Parathyroid adenoma (tissue), 2 donors: ENCODE measurements at regions not wholly inside any gene's neighbourhood (a gene's known extent, or its start where the extent isn't known, plus 50 kb on each side); places are given as distances from the start of the nearest gene placed in this dataset.

Experiments used
- H2AFZ ChIP-seq: fragments of 300-600 bp; sonication (generic); one replicate; pipeline ENCODE4 v1.7.0; 2017; ENCODE audit warnings: antibody characterized with exemption, mild to moderate bottlenecking
- H3K27ac ChIP-seq: fragments of 300-600 bp; sonication (generic); one replicate; pipeline ENCODE4 v1.7.0; 2017
- H3K27me3 ChIP-seq: fragments of 300-600 bp; sonication (generic); one replicate; pipeline ENCODE4 v1.7.0; 2017; ENCODE audit warnings: low read length; ENCODE audit not compliant: control insufficient read depth, insufficient read depth
- H3K36me3 ChIP-seq: fragments of 300-600 bp; sonication (generic); one replicate; pipeline ENCODE4 v1.7.0; 2017; ENCODE audit warnings: low read length; ENCODE audit not compliant: control insufficient read depth, insufficient read depth
- H3K4me1 ChIP-seq: fragments of 300-600 bp; sonication (generic); one replicate; pipeline ENCODE4 v1.7.0; 2017; ENCODE audit warnings: control low read depth
- H3K4me2 ChIP-seq: fragments of 300-600 bp; sonication (generic); one replicate; pipeline ENCODE4 v1.7.0; 2017; ENCODE audit warnings: low read length
- H3K4me3 ChIP-seq: fragments of 300-600 bp; sonication (generic); one replicate; pipeline ENCODE4 v1.7.0; 2017; ENCODE audit warnings: low read depth, low read length
- H3K79me2 ChIP-seq: fragments of 300-600 bp; sonication (generic); one replicate; pipeline ENCODE4 v1.7.0; 2017; ENCODE audit warnings: control low read depth
- H3K9ac ChIP-seq: fragments of 300-600 bp; sonication (generic); one replicate; pipeline ENCODE4 v1.7.0; 2017; ENCODE audit warnings: mild to moderate bottlenecking
- H3K9me3 ChIP-seq: fragments of 300-600 bp; sonication (generic); one replicate; pipeline ENCODE4 v1.7.0; 2017; ENCODE audit warnings: low read length; ENCODE audit not compliant: control insufficient read depth
- TF ChIP-seq, protein P1 (sequence below): fragments of 300-600 bp; sonication (generic); IDR thresholded peaks from one replicate; pipeline ENCODE4 v1.7.0; 2017; ENCODE audit warnings: antibody characterized with exemption, mild to moderate bottlenecking
- donor health status: primary hyperparathyroidism.

GRCh38 chr20:24089576-24089975 lies 101.0 kb upstream of the GGTLC1 start:
- Histone ChIP-seq H3K9me3 (no peaks in the 10 kb centered on the region), H3K4me2 (no peak overlapping the region), H3K27ac (no peak overlapping the region), H3K4me1 (no peaks in the 10 kb centered on the region), H2AFZ (no peak overlapping the region), H3K36me3 (no peaks in the 10 kb centered on the region), H3K27me3 (no peaks in the 10 kb centered on the region), H3K9ac (no peak overlapping the region), H3K4me3 (no peak overlapping the region), H3K79me2 (no peaks in the 10 kb centered on the region)
- TF ChIP-seq, protein P1, sequence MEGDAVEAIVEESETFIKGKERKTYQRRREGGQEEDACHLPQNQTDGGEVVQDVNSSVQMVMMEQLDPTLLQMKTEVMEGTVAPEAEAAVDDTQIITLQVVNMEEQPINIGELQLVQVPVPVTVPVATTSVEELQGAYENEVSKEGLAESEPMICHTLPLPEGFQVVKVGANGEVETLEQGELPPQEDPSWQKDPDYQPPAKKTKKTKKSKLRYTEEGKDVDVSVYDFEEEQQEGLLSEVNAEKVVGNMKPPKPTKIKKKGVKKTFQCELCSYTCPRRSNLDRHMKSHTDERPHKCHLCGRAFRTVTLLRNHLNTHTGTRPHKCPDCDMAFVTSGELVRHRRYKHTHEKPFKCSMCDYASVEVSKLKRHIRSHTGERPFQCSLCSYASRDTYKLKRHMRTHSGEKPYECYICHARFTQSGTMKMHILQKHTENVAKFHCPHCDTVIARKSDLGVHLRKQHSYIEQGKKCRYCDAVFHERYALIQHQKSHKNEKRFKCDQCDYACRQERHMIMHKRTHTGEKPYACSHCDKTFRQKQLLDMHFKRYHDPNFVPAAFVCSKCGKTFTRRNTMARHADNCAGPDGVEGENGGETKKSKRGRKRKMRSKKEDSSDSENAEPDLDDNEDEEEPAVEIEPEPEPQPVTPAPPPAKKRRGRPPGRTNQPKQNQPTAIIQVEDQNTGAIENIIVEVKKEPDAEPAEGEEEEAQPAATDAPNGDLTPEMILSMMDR: no peak

DNA sequence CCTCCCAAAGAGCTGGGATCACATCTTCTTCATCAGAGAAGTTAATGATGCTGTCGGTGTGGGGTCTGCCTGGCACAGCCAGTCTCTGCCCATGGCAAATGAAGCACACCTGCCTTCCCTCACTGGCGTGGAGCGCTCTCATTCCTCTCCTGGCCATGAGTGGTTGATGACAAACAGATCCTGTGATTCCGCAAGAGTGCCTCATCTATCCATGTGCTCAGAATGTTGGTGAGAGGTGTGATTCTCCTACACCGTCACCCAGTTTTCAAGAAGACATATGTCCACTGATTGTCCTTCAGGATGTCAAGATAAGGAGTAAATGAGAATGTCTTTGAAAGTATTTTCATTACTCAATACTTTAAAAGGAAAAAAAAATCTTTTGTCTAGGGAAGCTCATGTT lies 97.5 kb upstream of the GGTLC1 start:
- TF ChIP-seq, protein P1: no peak
- no peak overlapping the region for H3K27ac ChIP-seq
- no peaks in the 10 kb centered on the region for H3K4me1 ChIP-seq
- no peaks in the 10 kb centered on the region for H3K9me3 ChIP-seq
- H2AFZ ChIP-seq: no peak overlapping the region
- no peak overlapping the region for H3K9ac ChIP-seq
- no peak overlapping the region for H3K4me2 ChIP-seq
- H3K4me3 ChIP-seq: no peak overlapping the region
- H3K36me3 ChIP-seq: no peaks in the 10 kb centered on the region
- no peaks in the 10 kb centered on the region for H3K27me3 ChIP-seq
- H3K79me2 ChIP-seq: no peaks in the 10 kb centered on the region

- Histone ChIP-seq H3K9ac (no peak overlapping the region), H3K27me3 (no peaks in the 10 kb centered on the region), H3K9me3 (no peaks in the 10 kb centered on the region), H3K4me2 (no peak overlapping the region), H3K4me1 (no peaks in the 10 kb centered on the region), H3K79me2 (no peaks in the 10 kb centered on the region), H3K36me3 (no peaks in the 10 kb centered on the region), H3K4me3 (no peak overlapping the region), H2AFZ (no peak overlapping the region), H3K27ac (no peak overlapping the region)
- TF ChIP-seq, protein P1: no peak
Observed at GRCh38 chr20:24084281-24084680, 95.7 kb upstream of the GGTLC1 start.

DNA sequence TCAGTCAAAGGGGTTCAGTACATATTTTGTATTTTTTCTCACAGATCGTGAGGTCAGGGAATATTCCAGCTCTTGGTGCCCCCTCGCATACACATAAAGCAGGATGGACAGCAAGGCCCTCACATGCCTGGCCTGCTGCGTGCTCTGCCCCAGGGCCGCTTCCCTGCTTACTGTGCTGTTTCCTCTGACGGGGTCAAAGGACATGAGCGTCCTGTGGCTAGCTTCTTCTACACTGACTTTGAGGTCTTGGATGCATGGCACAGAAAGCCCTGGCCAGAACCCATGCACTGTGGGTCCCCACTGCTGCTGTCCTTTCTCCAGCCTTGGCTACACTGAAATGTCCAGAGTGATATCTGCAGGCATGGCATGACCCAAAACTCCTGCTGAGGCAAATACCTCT lies 92.5 kb upstream of the GGTLC1 start:
- no peaks in the 10 kb centered on the region for H3K9me3 ChIP-seq
- H3K27me3 ChIP-seq: no peaks in the 10 kb centered on the region
- no peak overlapping the region for H3K27ac ChIP-seq
- no peak overlapping the region for H3K9ac ChIP-seq
- H2AFZ ChIP-seq: no peak overlapping the region
- no peaks in the 10 kb centered on the region for H3K4me1 ChIP-seq
- no peak overlapping the region for H3K4me2 ChIP-seq
- TF ChIP-seq, protein P1: no peak
- H3K4me3 ChIP-seq: no peak overlapping the region
- H3K79me2 ChIP-seq: no peaks in the 10 kb centered on the region
- H3K36me3 ChIP-seq: no peaks in the 10 kb centered on the region

GRCh38 chr20:24079661-24080412 lies 91.3 kb upstream of the GGTLC1 start:
- no peaks in the 10 kb centered on the region for H3K27me3 ChIP-seq
- H2AFZ ChIP-seq: no peak overlapping the region
- H3K4me3 ChIP-seq: no peak overlapping the region
- H3K79me2 ChIP-seq: no peaks in the 10 kb centered on the region
- no peak overlapping the region for H3K4me2 ChIP-seq
- H3K4me1 ChIP-seq: no peaks in the 10 kb centered on the region
- TF ChIP-seq, protein P1: no peak
- no peak overlapping the region for H3K27ac ChIP-seq
- no peaks in the 10 kb centered on the region for H3K36me3 ChIP-seq
- no peak overlapping the region for H3K9ac ChIP-seq
- H3K9me3 ChIP-seq: no peaks in the 10 kb centered on the region
